ENCODE measurements at regions not wholly inside any gene's neighbourhood (a gene's known extent, or its start where the extent isn't known, plus 50 kb on each side); places are given as distances from the start of the nearest gene placed in this dataset.
A peak's percentile ranks its signal among the peaks of the same experiment; 100 is the strongest.
"Not testable (repeated sequence)": the region's sequence is repeated elsewhere in the genome, so short reads cannot be mapped to it uniquely, and the experiment has no call there.

DNA sequence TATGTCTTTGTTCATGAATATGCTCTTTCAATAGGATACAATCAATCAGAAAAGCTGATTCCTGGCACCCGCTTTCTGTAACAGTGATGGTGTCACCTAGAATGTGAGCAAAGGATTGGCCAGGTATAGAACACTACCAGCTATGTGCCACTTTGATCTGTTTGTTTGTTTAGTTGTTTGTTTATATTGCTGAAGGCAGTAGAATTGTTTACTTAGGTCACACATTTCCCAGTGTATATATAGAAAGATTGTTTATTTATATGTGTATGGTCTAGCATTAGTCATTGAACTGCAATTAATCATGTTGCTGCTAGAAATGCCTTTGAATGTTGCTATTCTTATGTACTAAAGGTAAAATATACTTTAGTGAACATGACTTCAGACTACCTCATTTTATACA lies 1678.6 kb upstream of the CELF4 start:
- no peak for DNase-seq

DNA sequence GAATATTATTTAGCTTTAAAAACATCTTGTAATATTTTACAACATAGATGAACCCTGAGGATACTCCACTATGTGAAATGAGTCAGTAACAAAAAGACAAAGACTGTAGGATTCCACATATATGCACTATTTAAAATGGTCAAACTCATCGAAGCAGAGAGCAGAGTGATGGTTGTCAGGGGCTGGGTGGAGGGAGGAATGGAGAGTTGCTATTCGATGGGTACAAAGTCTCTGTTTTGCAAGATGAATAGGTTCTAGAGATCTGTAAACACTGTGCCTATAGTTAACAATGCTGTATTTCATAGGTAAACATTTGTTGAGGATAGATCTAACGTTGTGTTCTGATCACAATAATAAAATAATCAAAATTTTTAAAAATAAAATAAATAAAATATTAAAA lies 1675.9 kb upstream of the CELF4 start:
- no peak for DNase-seq

DNA sequence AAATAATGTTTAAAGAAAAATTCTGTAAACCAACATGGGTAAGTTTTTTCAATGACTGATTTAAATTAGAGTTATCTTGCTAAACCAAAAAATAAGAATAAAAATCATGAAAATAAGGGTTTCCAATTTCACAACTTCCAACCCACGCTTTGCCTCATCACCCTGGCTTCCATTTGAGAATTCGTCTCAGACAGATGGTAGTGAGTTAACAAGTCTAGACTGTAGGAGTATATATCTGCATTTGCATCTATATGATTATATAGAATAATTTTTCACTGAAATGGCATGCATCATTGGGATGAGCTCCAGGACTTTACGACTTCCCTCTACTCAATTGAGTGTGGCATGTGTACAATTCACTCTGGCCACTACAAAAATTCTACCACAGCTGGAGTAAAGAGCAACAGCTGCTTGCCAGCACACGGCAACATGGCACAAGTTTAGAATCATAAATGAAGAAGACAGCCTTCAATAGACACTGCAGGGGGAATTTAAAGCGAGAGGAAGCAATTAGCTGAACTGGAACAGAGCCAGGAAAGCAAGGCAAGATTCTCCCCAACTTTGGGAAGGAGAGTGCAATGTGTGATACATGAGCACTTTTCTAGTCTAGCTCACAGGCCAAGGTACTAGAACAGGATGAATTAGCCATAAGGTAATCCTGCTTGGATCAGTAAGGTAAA lies 1673.5 kb upstream of the CELF4 start:
- peak; percentile 33 for DNase-seq

DNA sequence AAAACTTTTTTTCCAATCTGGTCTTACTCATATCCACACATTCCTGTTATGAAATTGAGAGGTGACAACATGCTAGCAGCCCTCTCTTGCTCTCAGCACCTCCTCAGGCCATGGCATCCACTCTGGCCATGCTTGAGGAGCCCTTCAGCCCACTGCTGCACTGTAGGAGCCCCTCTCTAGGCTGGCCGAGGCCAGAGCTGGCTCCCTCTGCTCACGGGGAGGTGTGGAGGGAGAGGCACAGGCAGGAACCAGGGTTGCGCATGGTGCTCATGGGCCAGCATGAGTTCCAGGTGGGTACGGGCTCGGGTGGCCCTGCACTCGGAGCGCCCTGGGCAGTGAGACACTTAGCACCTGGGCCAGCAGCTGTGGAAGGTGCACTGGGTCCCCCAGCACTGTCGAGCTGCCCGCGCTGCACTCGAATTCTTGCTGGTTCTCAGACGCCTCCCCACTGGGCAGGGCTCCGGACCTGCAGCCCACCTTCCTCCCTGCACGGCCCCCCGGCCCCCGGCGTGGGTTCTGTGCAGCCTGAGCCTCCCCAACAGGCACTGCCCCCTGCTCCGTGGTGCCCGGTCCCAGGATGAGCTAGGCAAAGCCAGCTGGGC lies 1669.6 kb upstream of the CELF4 start:
- no peak for DNase-seq

DNA sequence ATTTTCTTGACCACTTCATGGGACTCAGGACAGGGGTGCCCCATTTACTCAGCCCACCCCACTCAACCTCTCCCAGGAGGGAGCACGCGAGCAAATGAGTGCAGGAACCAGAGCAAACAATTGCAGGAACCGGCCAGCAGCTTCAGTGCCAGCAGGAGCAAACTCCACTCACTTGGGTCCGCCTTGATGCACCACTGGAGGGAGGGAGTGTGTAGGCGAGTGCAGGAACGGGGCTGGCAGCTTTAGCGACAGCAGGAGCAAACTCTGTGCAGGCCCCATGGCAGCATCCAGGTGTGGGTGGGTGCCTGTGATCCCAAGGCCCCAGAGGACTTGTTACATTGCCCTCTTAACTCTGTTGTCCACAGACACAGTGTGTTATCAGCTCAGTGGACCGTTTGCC lies 1667.3 kb upstream of the CELF4 start:
- DNase-seq, result no peak

DNA sequence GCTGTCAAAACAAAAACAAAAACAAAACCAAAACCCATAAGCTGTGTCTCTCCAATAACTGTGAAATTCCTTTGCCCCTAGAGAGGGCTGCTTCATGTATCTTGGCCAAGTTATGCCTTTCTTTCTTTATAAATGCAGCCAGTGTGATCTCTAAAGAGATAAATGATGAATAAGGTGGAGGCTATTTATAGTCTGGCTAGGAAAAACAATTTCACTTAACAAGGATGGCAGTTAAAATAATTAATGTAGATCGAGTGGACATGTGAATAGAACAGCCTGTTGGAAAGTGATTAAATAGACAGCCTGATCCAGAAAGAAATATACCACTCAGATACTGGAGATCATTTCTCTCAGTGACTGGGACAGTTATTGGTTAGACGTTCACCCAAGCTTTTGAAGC lies 1666.9 kb upstream of the CELF4 start:
- no peak for DNase-seq

DNA sequence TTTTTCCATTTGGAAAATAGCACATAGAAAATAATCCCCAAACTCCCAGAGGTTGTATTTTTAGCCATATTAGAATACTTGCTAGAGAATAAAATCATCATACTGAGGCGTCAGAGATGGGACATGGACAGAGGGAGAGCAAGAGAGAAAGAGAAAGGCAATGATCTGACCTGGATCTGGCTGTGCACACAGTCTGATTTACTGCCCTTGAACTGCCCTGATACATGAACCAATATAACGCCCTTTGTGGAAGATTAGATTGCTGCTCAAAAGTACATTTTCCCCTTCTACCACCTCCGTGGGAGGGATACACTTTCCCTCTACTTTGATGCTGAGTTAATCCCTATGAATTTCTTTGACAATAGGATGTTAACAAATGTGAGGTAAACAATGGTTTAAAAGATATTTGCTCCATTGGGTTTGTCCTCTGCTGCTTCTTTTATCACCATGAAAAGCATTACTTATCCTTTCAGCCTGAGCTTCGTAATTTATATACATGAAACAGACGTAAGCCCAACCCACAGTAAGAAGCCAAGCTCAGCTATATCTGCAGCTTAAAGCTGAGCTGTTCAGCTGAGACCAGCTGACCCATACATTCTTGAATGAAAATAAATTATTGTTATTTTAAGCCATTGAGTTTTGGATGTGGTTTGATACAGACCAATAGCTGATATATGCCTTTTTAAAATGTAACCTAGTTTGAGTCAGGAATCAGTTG lies 1664.6 kb upstream of the CELF4 start:
- DNase-seq, result no peak

DNA sequence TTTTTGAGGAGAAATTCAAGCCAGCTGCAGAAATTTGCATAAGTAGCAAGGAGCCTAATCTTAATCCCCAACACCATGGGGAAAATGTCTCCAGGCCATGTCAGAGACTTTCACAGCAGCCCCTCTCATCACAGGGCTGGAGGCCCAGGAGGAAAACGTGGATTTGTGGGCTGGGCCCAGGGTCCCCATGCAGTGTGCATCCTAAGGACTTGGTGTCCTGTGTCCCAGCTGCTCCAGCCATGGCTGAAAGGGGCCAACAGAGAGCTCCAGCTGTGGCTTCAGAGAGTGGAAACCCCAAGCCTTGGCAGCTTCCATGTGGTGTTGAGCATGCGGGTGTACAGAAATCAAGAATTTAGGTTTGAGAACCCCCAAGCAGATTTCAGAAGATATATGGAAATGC lies 1662.2 kb upstream of the CELF4 start:
- not testable (repeated sequence) for DNase-seq

DNA sequence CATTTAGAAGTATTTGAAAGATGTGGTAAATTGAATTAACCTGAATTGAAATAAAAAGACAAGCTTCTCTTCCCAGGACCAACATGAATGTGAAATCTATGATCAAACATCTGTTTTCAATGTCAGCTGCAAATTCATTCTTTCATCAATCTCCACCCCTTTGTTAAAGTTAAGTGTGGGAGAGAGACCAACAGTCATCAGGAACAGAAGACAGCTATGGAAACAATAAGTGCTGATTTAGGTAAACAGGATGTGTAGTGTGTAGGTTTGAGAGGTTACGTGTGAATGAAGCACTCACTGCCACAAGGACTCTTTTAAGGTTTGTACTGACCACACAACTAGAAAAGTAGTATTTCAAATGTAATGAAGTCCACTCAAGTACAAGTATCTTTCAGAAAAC lies 1659.8 kb upstream of the CELF4 start:
- no peak for DNase-seq

DNA sequence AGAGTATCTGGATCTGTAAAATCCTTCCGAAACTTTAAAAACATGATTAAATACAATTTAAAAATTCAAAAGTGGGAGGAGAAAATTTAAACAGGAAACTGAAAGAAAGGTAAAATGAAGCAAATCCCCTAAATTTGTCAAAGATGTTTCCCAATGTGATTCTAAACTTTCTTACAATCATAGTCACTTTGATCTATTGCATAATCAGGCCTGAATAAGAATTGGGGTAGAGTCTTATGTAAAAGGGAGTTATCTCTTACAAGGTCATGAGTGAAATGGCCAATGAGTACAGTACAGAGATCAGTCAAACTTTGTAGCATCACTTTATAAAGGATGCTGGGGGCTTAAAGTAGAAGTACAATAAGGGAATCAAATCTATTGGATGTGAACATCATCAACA lies 1657.7 kb upstream of the CELF4 start:
- no peak for DNase-seq

DNA sequence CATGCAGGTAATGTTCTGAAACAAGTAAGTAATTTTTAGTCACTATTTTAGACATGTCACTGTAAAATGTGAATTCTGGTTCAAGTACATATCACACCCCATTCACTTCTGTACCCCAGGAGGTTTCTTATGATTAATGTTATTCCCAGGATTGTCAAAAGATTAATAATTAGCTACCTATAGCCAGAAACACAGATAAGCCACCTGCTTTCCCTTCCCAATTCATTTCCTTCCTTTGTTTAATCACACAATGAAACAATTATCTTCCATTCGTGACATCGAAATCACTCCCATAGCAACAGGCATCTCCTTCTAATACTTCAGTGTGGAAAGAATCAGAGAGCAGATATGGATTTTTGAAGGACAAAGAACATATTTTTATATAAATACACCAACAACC lies 1650.3 kb upstream of the CELF4 start:
- no peak for DNase-seq

DNA sequence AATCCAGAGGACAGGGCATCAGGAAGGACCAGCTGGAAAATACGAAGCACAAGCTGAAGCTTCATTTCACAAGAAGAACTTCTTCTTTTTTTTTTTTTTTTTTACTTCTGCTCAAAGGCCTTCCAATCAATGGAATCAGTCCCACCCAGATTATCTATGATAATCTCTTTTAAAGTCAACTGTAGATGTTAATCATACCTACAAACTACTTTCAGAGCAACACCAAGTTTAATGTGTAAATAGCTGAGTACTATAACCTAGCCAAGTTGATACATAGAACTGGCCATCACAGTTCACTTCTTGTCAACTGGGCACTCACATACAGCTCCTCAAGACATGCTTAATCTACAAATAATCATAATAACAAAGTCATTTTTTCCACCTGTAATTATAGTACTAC lies 1645.9 kb upstream of the CELF4 start:
- DNase-seq, result no peak

DNA sequence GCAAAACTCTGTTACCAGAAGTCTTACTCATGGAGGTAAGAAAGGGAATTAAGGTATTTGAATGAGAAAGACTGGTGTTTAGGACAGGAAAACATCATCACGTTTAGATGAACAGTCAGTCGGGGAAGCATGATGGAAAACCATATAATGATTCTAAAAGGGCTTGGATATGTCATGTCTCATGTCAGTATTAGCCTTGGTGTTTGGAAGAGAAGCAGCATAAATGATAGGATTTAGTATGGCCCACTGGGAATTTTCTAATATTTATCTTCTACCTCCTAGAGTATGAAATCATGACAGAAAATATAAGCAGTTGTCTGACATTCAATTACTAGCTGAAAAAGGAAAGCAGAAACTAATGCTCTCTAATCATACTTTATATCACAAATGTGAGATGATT lies 1643.6 kb upstream of the CELF4 start:
- no peak for DNase-seq

DNA sequence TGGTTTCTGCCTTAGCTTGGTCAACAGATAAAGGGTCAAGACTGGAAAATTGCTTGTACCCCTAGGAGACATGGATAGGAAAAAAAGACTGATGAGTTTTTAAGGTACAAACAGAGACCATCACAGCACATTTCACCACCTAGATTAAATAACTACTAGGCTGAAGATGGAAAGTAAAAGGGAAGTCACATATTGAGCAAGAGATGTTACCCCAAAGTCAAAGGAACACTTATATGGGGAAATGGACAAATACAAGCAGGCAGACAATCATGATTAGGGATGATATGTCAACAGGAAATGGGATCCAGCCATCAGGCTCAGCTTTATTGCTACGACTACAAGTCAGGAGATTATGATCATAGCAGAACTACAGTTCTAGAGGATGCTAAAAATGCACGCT lies 1643.1 kb upstream of the CELF4 start:
- no peak for DNase-seq

DNA sequence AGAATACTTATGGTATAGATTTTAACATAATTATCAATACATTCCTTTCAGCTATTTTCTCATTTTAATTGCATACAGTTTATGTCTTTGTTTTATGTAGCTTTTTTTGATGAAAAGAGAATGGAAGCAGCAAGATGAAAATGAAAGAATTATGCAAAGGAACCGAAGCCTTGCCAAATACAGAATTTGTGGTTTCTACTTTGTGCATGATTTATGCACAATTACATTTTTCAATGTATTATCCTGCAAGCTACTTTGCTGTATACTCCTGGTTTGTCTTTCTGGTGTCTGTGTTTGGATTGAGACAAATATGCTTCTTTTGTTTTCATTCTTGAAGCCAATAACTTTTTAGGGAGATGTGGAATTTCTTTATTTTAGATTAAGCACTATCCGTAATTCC lies 1642.6 kb upstream of the CELF4 start:
- DNase-seq, result no peak

DNA sequence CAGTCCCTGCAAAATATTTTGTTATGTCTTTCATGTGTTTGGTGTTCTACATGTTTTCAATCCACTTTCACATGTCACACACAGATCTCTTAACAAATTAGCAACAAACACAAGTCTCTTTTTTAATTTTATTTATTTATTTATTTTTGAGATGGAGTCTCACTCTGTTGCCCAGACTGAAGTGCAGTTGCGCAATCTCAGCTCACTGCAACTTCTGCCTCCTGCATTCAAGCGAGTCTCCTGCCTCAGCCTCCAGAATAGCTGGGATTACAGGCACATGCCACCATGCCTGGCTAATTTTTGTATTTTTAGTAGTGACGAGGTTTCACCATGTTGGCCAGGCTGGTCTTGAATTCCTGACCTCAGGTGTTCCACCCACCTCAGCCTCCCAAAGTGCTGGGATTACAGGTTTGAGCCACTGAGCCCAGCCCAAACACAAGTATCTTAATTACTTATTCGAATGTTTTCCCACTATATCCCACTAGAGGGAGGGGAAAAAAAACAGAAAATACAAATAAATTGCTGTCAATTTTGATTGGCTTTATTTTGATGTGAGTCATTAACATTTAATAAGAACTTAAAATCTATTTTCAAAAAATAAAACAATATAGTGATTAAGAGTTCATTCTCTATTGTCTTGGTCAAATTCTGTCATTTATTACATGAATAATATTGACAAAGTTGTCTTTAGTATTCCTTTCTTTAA lies 1641.0 kb upstream of the CELF4 start:
- not testable (repeated sequence) for DNase-seq

DNA sequence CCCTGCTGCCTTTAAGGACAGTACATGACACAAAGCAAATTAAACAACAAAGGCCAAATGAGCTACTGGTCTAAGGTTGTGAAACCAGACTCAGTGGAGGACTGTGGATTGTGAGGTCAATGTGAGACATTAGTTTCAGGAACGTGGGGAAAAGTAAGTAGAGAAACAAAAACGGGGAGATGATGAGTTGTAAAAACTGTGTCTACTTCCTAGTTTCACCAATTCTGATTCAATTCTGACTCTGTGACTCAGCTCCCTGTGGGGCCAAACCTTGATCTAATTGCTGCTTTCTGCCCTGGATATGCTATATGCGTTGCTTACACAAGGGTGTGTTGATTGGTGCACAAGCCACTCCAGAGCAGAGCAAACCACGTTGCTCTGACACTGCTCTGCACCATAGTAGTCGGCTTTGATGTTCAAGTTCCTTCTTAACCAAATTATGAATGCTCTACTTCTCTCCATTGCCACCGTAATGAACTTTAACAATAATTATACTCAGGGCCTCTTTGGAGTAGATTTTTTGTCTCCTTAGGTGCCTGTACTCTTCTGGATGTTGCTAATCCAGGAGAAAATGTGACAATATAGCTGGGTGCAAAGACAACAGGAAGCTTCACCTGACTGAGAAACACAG lies 1640.1 kb upstream of the CELF4 start:
- DNase-seq, result no peak

DNA sequence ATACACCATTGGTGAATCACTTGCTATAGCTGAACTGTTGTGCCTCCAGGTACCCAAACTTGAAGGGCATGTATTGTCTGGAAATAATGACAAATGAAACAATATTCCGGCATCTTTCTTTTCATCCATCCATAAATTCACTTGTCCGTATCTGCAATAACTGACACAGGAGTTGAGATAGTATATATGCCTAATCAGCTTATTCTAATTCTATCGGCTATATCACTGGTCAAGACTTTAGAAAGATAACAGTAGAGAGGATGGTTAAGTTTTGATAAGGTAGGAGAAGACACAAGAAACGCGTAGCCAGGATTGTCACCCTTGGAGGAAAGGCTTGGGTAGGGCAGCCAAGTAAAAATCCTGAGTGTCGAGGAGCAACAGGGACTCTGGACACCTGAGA lies 1634.6 kb upstream of the CELF4 start:
- no peak for DNase-seq

DNA sequence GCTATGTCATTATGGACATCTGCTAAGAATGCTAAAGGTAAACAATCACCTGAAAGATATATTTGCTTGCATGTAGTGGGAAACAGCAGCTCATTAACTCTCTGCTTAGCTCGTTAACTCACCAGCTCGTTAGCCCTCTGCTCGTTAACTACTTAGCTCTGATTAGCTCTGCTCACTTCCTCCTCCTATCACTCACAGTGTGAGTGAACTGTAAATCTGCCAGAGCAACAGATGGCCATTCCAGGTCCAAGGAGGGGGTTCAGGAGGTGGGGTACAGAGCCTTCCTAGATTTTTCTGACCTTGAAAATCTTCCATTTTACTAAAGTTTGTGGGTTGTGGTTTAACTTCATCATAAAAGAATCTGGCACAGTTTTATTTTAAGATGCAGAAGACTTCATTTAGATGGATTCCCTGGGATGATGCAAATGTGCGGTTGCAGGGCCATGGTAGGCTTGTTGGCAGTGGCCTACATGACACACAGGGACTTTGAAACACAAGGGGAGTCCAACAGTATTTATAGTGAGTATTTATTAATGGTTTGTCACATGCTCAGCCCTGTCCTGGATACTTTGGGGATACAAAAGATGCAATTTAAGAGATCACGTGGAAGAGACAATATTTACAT lies 1633.7 kb upstream of the CELF4 start:
- no peak for DNase-seq

DNA sequence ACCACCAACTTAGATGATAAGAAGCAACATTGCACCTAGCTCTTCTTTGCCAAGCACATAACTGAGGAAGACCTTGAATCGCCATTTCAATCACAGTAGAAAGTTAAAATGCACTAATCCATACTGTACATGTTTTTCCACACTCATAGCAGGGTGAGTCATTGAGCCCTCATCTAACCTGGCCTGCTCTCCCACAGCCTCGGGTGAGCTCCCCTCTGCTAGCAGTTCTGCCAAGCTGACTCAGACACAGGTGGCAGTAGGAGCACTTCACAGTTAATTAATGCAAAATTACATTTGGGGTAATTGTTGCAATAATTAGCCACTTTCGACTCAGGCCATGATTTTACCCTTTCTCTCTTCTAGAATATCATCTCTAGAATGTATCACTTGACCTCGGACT lies 1632.8 kb upstream of the CELF4 start:
- no peak for DNase-seq

DNA sequence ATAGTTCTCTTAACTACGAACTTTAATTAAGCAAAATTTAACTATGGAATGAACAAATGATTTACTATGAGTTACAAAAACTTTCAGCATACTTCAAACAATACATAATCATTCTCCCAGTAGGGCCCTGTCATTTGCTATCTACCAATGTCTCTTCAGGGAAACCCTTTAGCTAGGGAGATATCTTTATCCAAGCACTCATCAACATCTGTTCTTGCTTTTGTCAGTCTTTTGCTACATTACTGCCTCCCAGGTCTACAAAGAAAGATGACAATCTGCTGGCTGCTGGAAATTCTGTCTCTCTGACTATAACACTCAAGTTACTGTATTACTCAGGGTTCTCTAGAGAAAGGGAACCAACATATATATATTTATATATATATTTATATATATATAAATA lies 1626.3 kb upstream of the CELF4 start:
- DNase-seq, result no peak

DNA sequence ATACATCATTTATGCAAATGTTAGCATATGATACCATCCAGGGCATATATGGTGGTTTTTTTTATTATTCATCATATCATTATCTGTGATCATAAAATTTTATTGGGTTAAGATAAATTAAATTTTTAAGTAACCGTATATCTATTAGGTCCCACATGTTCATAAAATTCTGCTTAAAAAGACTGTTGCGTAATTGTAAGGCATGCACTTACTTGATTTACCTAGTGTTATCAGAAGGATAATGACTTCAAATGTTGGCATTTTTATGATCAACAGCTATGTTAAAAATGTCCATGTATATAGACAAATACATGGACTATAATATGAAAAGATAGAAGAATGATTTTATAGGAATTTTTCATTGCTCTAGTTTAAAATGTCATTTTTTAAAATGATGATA lies 1625.5 kb upstream of the CELF4 start:
- DNase-seq, result no peak
